Cardiac muscle cell (in vitro differentiated cells and primary cell): ENCODE measurements at regions not wholly inside any gene's neighbourhood (a gene's known extent, or its start where the extent isn't known, plus 50 kb on each side); places are given as distances from the start of the nearest gene placed in this dataset.
A peak's percentile ranks its signal among the peaks of the same experiment; 100 is the strongest.

Experiments
- DNase-seq, 2 donors: peaks; one replicate each; pipeline versions ENCODE4 v3.0.0 to v3.0.0-alpha.2; 2010 to 2017; ENCODE audit warnings: low read depth in 1 of 2, low spot score in 1 of 2
- H3K27ac ChIP-seq: fragments of 200-600 bp; sonication (generic); 2 replicates; pipeline ENCODE4 v1.5.1; 2016
- H3K27me3 ChIP-seq: fragments of 200-600 bp; sonication (generic); 2 replicates; pipeline ENCODE4 v1.6.0; 2016; ENCODE audit warnings: control low read depth
- H3K36me3 ChIP-seq: fragments of 200-600 bp; sonication (generic); 2 replicates; pipeline ENCODE4 v1.5.1; 2016; ENCODE audit warnings: control low read depth
- H3K4me1 ChIP-seq: fragments of 200-600 bp; sonication (generic); 2 replicates; pipeline ENCODE4 v1.8.1; 2017; ENCODE audit warnings: low read depth, mild to moderate bottlenecking, mixed run types
- H3K4me3 ChIP-seq: fragments of 200-600 bp; sonication (generic); 2 replicates; pipeline ENCODE4 v1.5.1; 2016; ENCODE audit warnings: mild to moderate bottlenecking
- H3K9me3 ChIP-seq: fragments of 200-600 bp; sonication (generic); 2 replicates; pipeline ENCODE4 v1.5.1; 2017; ENCODE audit warnings: low read depth, mild to moderate bottlenecking, control low read depth
- CTCF ChIP-seq: IDR thresholded peaks from 2 replicates; pipeline ENCODE4 v1.5.1; 2012; ENCODE audit warnings: low read depth, mild to moderate bottlenecking, low read length

GRCh38 chr5:158288272-158288657, 429.3 kb upstream of the CLINT1 start:
- no peaks in the 10 kb centered on the region for H3K36me3 ChIP-seq
- H3K9me3 ChIP-seq, result no peaks in the 10 kb centered on the region
- H3K27me3 ChIP-seq, result no peaks in the 10 kb centered on the region
- H3K27ac ChIP-seq, result no peak overlapping the region
- H3K4me1 ChIP-seq, result no peaks in the 10 kb centered on the region
- no peak for DNase-seq
- no peak for TF ChIP-seq CTCF
- H3K4me3 ChIP-seq, result no peak overlapping the region

DNA sequence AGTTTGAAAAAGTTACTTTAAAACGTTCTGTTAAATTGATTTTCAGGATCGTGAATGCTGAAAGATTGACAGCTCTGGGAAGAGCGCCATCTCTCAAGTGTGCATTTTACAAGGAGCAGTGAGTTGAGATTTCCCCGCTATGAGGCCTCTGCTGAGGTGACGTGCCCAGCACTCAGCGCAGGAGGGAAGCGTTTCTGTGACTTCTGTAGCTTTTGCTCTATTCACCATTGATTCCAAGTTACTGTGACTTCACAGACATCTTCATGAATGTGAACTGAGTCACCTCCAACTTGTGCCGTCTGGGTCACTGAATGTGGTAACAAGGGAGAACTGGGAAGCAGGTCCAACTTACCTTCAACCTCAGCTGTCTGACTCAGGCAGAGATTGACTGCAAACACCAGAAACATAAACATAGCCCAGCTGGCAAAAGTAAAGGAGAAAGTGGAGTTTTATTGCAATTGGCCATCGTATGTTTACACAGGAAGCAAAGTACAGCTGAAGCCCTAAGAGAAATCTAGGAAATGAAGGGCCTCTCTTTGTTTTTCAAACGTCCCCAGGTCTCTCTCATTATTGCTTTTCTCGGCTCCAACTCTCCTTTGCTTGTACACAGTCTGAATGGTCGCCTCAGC, 428.8 kb upstream of the CLINT1 start:
- Histone ChIP-seq H3K9me3 (no peaks in the 10 kb centered on the region), H3K27ac (no peak overlapping the region), H3K4me1 (no peaks in the 10 kb centered on the region), H3K27me3 (no peaks in the 10 kb centered on the region), H3K36me3 (no peaks in the 10 kb centered on the region), H3K4me3 (no peak overlapping the region)
- no peak for TF ChIP-seq CTCF
- DNase-seq, result peak in 1 of 2 donors; percentile 32

- Histone ChIP-seq H3K9me3 (no peaks in the 10 kb centered on the region), H3K36me3 (no peaks in the 10 kb centered on the region), H3K4me1 (no peaks in the 10 kb centered on the region), H3K27ac (no peak overlapping the region), H3K27me3 (no peaks in the 10 kb centered on the region), H3K4me3 (no peak overlapping the region)
- no peak for DNase-seq
- TF ChIP-seq CTCF, result no peak
These were observed 427.9 kb upstream of the CLINT1 start for GRCh38 chr5:158286827-158287226.

- no peak overlapping the region for H3K27ac ChIP-seq
- TF ChIP-seq CTCF, result no peak
- no peaks in the 10 kb centered on the region for H3K27me3 ChIP-seq
- no peaks in the 10 kb centered on the region for H3K4me1 ChIP-seq
- DNase-seq, result no peak
- no peak overlapping the region for H3K4me3 ChIP-seq
- no peaks in the 10 kb centered on the region for H3K9me3 ChIP-seq
- no peaks in the 10 kb centered on the region for H3K36me3 ChIP-seq
These were observed 426.8 kb upstream of the CLINT1 start for GRCh38 chr5:158285698-158286097.

DNA sequence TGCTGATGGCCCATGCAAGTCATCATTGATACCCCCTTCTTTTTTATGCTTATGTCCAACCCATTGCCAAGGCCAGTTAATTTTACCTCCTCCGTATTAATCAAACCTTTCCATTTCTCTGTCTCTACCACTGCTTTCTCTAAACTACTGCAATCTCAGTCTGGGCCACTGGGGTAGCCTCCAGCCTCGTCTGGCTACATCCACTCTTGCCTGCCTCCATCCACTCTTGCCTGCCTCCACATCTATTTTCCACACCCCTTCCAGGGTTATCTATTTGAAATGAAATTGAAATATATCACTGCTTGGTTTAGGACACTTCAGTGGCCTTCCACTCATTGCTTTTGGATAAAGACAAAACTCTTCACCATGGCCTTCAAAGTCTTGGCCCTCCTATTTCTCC, 425.3 kb upstream of the CLINT1 start:
- Histone ChIP-seq H3K36me3 (no peaks in the 10 kb centered on the region), H3K27me3 (no peaks in the 10 kb centered on the region), H3K9me3 (no peaks in the 10 kb centered on the region), H3K27ac (no peak overlapping the region), H3K4me1 (no peaks in the 10 kb centered on the region), H3K4me3 (no peak overlapping the region)
- no peak for TF ChIP-seq CTCF
- DNase-seq, result no peak

- Histone ChIP-seq H3K27ac (no peak overlapping the region), H3K9me3 (no peaks in the 10 kb centered on the region), H3K4me3 (no peak overlapping the region), H3K4me1 (no peaks in the 10 kb centered on the region), H3K36me3 (no peaks in the 10 kb centered on the region), H3K27me3 (no peaks in the 10 kb centered on the region)
- DNase-seq, result no peak
- TF ChIP-seq CTCF, result no peak
These were observed 424.5 kb upstream of the CLINT1 start for GRCh38 chr5:158283397-158283796.
